K562 (cell line): ENCODE measurements at regions not wholly inside any gene's neighbourhood (a gene's known extent, or its start where the extent isn't known, plus 50 kb on each side); places are given as distances from the start of the nearest gene placed in this dataset.

Experiments used
- ATAC-seq: fragments of 200-7000 bp; cut with Tn5 transposase; 3 replicates; pipeline ENCODE4 v1.9.1; 2020; ENCODE audit warnings: moderate library complexity
- BruUV-seq: library from RNA; stranded (reverse); fragments of 400-500 nt; replicated peaks from 2 replicates; lab custom pipeline; 2021; lab: Mats Ljungman, UMichigan
- CTCF ChIA-PET: fragments of 300-600 bp; formaldehyde crosslinking; extraction: SDS; loops from one replicate; lab custom pipeline; 2021; ENCODE audit warnings: low intra/inter-chr PET ratio; lab: Yijun Ruan, JAX
- POLR2A ChIA-PET: fragments of 300-600, 350-650 bp; sonication (Branson Sonifier 250); formaldehyde crosslinking; extraction: SDS; loops from one replicate; lab custom pipeline; 2021; ENCODE audit warnings: antibody characterized with exemption, inconsistent platforms; lab: Yijun Ruan, JAX
- DNase-seq, 4 experiments: peaks; one replicate each; pipeline versions ENCODE4 v3.0.0 to v3.0.0-alpha.2; 2011 to 2018; ENCODE audit warnings: low spot score in 3 of 4, mixed read lengths in 3 of 4; ENCODE audit errors: extremely low read depth in 1 of 4
- FAIRE-seq: peaks from 2 replicates; lab custom pipeline; 2011; peaks lifted over from hg19 to GRCh38; lab: Jason Lieb, UNC
- H2AFZ ChIP-seq: 2 replicates; pipeline ENCODE4 v1.6.0; 2011; ENCODE audit warnings: low read depth, low read length, control low read depth, inconsistent platforms
- H3K27ac ChIP-seq: fragments of 200-600 bp; 3 replicates; pipeline ENCODE4 v1.8.0; 2011; ENCODE audit warnings: low read depth, mild to moderate bottlenecking, control low read depth, inconsistent platforms, low read length, moderate library complexity, mixed read lengths; ENCODE audit errors: extremely low read depth
- H3K27me3 ChIP-seq, 2 experiments: fragments of 300-600 bp in 1 of 2; 2 replicates in 1 of 2; 3 replicates in 1 of 2; pipeline versions ENCODE4 v1.6.0 to v1.8.0; 2011; ENCODE audit warnings: inconsistent platforms in 2 of 2, low read length in 2 of 2, mild to moderate bottlenecking in 1 of 2, mixed read lengths in 1 of 2, moderate library complexity in 1 of 2; ENCODE audit not compliant: control insufficient read depth in 2 of 2, insufficient read depth in 2 of 2
- H3K36me3 ChIP-seq: fragments of 300-600 bp; 3 replicates; pipeline ENCODE4 v1.8.0; 2011; ENCODE audit warnings: mild to moderate bottlenecking, low read length, inconsistent platforms; ENCODE audit not compliant: control insufficient read depth, insufficient read depth
- H3K4me1 ChIP-seq, 2 experiments: fragments of 200-600 bp in 1 of 2; replicated peaks in 1 of 2; 2 replicates in 1 of 2; 3 replicates in 1 of 2; pipeline versions ENCODE4 v1.5.1 to v1.8.0; 2011; ENCODE audit warnings: inconsistent platforms in 2 of 2, low read length in 2 of 2, mild to moderate bottlenecking in 1 of 2, mixed read lengths in 1 of 2, moderate library complexity in 1 of 2; ENCODE audit not compliant: control insufficient read depth in 2 of 2, insufficient read depth in 2 of 2
- H3K4me2 ChIP-seq: 2 replicates; pipeline ENCODE4 v1.6.1; 2011; ENCODE audit warnings: low read length, control low read depth, inconsistent platforms, mixed read lengths; ENCODE audit not compliant: insufficient read depth
- H3K4me3 ChIP-seq: fragments of 200-600 bp; sonication (generic), shearing (Covaris generic); 2 replicates; pipeline ENCODE4 v1.5.1; 2016; ENCODE audit warnings: control low read depth, inconsistent platforms
- H3K79me2 ChIP-seq: fragments of 200-600 bp; 3 replicates; pipeline ENCODE4 v1.8.0; 2011; ENCODE audit warnings: low read length, inconsistent platforms; ENCODE audit not compliant: control insufficient read depth, insufficient read depth
- H3K9ac ChIP-seq, 2 experiments: 2 replicates each; pipeline versions ENCODE4 v1.6.0 to v1.6.1; 2011; ENCODE audit warnings: low read depth in 2 of 2, low read length in 2 of 2, control low read depth in 1 of 2, inconsistent platforms in 1 of 2, mild to moderate bottlenecking in 1 of 2, mixed read lengths in 1 of 2; ENCODE audit not compliant: insufficient read depth in 1 of 2
- H3K9me1 ChIP-seq: one replicate; pipeline ENCODE4 v1.6.0; 2011; ENCODE audit warnings: inconsistent platforms, mild to moderate bottlenecking, low read length, moderate library complexity; ENCODE audit not compliant: control insufficient read depth, insufficient read depth
- H3K9me3 ChIP-seq: replicated peaks from 2 replicates; pipeline ENCODE4 v1.5.1; 2011; ENCODE audit warnings: low read depth, low read length, inconsistent platforms; ENCODE audit not compliant: control insufficient read depth, insufficient read depth
- H4K20me1 ChIP-seq: replicated peaks from 2 replicates; pipeline ENCODE4 v1.6.1; 2011; ENCODE audit warnings: low read length, inconsistent platforms, mixed read lengths; ENCODE audit not compliant: control insufficient read depth, insufficient read depth
- BHLHE40 ChIP-seq: IDR thresholded peaks from 2 replicates; pipeline ENCODE4 v1.6.1; 2011; ENCODE audit warnings: low read length, improper control_type of control experiment
- FOXJ2 ChIP-seq: fragments of 200-800 bp; sonication (Bioruptor generic); IDR thresholded peaks from 2 replicates; pipeline ENCODE4 v1.6.1; 2016; ENCODE audit warnings: missing genetic modification characterization, missing compliant biosample characterization
- FUS ChIP-seq: fragments of 200-400 bp; formaldehyde crosslinking; optimal IDR thresholded peaks from 2 replicates; pipeline ENCODE3; 2017; ENCODE audit warnings: low read depth, low read length
- PCBP2 ChIP-seq: fragments of 200-400 bp; formaldehyde crosslinking; IDR thresholded peaks from 2 replicates; pipeline ENCODE4 v1.6.1; 2018; ENCODE audit warnings: low read length, low read depth, mild to moderate bottlenecking, moderate library complexity; ENCODE audit not compliant: poor library complexity, severe bottlenecking
- RBM17 ChIP-seq: fragments of 200-400 bp; formaldehyde crosslinking; IDR thresholded peaks from 2 replicates; pipeline ENCODE4 v1.6.1; 2017; ENCODE audit warnings: low read depth, mild to moderate bottlenecking, low read length, borderline replicate concordance
- WGBS: fragments of 100-300 bp; shearing (Covaris generic); methylation state at CpG from one replicate; pipeline ENCODE4 v1.1.6; 2016; ENCODE audit warnings: low coverage, mixed read lengths; ENCODE audit not compliant: insufficient coverage; ENCODE audit errors: missing lambda C conversion rate; 5-methylcytosine and 5-hydroxymethylcytosine counted together
- in situ Hi-C: fragments of 300-500 bp; cut with MboI; formaldehyde crosslinking; loops from 4 replicates; pipeline ENCODE4 v1.15.0; 2018; ENCODE audit warnings: inconsistent platforms, mixed read lengths
- intact Hi-C: fragments of 100-400 bp; cut with micrococcal nuclease; formaldehyde crosslinking; loops from 2 replicates; pipeline ENCODE4 v1.14.2; 2022
- TF ChIP-seq, protein P1 (sequence below): fragments of 250-450 bp; sonication (Bioruptor Pico); IDR thresholded peaks from 2 replicates; pipeline ENCODE4 v1.5.0; 2021; ENCODE audit warnings: mild to moderate bottlenecking, borderline replicate concordance
- TF ChIP-seq, protein P2 (sequence below), 2 experiments: fragments of 150-350 bp in 1 of 2; IDR thresholded peaks; 2 replicates each; pipeline ENCODE4 v1.6.1; 2012 to 2016; ENCODE audit warnings: low read depth in 2 of 2, low read length in 2 of 2, mild to moderate bottlenecking in 1 of 2, moderate library complexity in 1 of 2

DNA sequence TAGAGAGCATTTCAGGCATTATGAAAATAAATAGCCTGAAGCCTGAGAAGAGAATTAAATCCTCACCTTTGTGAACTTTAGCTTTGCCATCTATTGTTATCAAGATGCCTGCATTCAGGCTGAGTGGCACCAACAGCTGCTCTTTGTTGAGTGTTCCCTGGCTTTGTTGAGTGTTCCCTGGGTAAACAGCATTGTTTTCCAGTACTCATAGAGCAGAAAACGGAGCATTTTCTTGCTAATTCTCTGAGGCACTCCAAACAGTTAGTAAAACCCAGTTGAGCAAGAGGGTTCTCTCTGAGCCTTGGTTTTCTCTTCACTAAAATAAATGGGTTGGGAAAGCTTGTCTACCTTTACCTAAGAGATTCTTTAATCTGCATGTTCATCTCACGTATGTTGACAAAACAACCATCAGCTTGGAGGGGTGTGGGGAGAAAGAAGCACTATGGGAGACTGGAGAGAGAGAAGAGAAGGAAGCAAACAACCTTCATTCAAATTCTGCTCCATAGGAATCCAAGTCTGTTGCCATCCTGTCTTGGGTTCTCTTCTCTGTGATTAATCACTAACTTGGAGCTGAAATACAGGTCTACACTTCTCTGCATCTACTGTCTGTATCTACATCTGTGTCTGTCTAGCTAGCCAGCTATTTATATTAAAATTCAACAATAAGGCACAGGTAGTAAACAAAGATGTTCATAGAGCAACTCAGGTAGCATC is 567.0 kb upstream of the SOX11 start (continued):
- TF ChIP-seq BHLHE40: no peak
- TF ChIP-seq, all 486 proteins: peak for 0

DNA sequence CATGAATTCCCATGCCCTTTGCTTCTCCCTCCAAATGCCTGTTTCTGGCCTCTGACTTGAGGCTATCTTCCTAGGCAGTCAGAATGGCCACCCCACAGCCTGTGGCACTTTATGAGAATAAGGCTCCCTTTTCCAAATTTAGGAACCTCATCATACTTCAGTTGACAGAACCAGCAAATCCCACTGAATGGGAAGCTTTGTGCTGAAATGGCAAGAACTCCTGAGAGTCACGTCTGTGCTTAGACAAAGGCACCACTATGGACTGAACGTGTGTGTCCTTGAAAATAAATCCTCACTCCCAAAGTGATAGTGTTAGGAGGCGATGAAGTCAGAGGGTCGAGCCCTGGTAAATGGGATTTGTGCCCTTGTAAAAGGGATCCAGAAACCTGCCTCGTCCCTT is 559.9 kb upstream of the SOX11 start:
- FAIRE-seq (no peak), ATAC-seq (no peak), DNase-seq (no peak)
- Histone ChIP-seq H3K27ac (no peak overlapping the region), H3K4me2 (no peak overlapping the region), H3K9ac (no peak overlapping the region), H3K4me3 (no peak overlapping the region), H3K36me3 (no peaks in the 10 kb centered on the region), H3K9me3 (no peaks in the 10 kb centered on the region; the same call in 1 of the 2 replicates), H3K79me2 (no peaks in the 10 kb centered on the region), H3K4me1 (no peaks in the 10 kb centered on the region), H3K27me3 (no peaks in the 10 kb centered on the region), H3K9me1 (no peaks in the 10 kb centered on the region), H4K20me1 (no peaks in the 10 kb centered on the region), H2AFZ (no peak overlapping the region)
- BruUV-seq: no TSS peak
- intact Hi-C loops (no loop called here), in situ Hi-C loops (no loop called here)
- POLR2A ChIA-PET: no interaction called here
- 0% methylated on average over 5 of the region's 5 CpGs for WGBS
- CTCF ChIA-PET: no interaction called here
- TF ChIP-seq FOXJ2 (tag) (no peak), RBM17 (no peak), FUS (no peak), PCBP2 (no peak)
- TF ChIP-seq, protein P1, sequence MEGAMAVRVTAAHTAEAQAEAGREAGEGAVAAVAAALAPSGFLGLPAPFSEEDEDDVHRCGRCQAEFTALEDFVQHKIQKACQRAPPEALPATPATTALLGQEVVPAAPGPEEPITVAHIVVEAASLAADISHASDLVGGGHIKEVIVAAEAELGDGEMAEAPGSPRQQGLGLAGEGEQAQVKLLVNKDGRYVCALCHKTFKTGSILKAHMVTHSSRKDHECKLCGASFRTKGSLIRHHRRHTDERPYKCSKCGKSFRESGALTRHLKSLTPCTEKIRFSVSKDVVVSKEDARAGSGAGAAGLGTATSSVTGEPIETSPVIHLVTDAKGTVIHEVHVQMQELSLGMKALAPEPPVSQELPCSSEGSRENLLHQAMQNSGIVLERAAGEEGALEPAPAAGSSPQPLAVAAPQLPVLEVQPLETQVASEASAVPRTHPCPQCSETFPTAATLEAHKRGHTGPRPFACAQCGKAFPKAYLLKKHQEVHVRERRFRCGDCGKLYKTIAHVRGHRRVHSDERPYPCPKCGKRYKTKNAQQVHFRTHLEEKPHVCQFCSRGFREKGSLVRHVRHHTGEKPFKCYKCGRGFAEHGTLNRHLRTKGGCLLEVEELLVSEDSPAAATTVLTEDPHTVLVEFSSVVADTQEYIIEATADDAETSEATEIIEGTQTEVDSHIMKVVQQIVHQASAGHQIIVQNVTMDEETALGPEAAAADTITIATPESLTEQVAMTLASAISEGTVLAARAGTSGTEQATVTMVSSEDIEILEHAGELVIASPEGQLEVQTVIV (CRISPR knock-in tag): no peak
- TF ChIP-seq, protein P2, sequence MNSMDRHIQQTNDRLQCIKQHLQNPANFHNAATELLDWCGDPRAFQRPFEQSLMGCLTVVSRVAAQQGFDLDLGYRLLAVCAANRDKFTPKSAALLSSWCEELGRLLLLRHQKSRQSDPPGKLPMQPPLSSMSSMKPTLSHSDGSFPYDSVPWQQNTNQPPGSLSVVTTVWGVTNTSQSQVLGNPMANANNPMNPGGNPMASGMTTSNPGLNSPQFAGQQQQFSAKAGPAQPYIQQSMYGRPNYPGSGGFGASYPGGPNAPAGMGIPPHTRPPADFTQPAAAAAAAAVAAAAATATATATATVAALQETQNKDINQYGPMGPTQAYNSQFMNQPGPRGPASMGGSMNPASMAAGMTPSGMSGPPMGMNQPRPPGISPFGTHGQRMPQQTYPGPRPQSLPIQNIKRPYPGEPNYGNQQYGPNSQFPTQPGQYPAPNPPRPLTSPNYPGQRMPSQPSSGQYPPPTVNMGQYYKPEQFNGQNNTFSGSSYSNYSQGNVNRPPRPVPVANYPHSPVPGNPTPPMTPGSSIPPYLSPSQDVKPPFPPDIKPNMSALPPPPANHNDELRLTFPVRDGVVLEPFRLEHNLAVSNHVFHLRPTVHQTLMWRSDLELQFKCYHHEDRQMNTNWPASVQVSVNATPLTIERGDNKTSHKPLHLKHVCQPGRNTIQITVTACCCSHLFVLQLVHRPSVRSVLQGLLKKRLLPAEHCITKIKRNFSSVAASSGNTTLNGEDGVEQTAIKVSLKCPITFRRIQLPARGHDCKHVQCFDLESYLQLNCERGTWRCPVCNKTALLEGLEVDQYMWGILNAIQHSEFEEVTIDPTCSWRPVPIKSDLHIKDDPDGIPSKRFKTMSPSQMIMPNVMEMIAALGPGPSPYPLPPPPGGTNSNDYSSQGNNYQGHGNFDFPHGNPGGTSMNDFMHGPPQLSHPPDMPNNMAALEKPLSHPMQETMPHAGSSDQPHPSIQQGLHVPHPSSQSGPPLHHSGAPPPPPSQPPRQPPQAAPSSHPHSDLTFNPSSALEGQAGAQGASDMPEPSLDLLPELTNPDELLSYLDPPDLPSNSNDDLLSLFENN (IDR thresholded peaks at IDR 0.05; ENCODE audit: low read depth in 2 of 2, low read length in 2 of 2): no peak
